ENCODE measurements at regions not wholly inside any gene's neighbourhood (a gene's known extent, or its start where the extent isn't known, plus 50 kb on each side); places are given as distances from the start of the nearest gene placed in this dataset.

DNA sequence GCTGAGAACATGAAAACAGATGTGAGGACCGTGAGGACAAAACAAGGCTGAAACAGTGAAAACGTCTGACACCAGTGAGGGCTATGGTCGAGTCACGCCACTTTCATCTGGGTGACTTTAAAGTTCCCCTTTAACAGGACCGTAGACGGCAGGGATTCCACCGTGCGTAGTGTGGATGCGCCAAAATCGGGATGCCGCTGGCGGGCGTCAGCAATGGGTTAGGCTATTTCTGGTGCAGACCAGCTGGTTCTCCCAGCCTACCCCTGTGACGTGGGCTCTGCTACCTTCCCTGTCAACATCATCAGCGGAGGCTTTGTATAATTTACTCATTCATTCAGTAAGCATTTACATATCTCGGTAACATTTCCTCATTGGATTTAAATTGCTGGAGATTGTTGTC is 246.6 kb upstream of the AJAP1 start:
- no peaks in the 10 kb centered on the region for H3K4me1 ChIP-seq
- no peak overlapping the region for H3K4me2 ChIP-seq (ENCODE audit: low read length)
- H3K9ac ChIP-seq = no peak overlapping the region
- TF ChIP-seq, protein P1, sequence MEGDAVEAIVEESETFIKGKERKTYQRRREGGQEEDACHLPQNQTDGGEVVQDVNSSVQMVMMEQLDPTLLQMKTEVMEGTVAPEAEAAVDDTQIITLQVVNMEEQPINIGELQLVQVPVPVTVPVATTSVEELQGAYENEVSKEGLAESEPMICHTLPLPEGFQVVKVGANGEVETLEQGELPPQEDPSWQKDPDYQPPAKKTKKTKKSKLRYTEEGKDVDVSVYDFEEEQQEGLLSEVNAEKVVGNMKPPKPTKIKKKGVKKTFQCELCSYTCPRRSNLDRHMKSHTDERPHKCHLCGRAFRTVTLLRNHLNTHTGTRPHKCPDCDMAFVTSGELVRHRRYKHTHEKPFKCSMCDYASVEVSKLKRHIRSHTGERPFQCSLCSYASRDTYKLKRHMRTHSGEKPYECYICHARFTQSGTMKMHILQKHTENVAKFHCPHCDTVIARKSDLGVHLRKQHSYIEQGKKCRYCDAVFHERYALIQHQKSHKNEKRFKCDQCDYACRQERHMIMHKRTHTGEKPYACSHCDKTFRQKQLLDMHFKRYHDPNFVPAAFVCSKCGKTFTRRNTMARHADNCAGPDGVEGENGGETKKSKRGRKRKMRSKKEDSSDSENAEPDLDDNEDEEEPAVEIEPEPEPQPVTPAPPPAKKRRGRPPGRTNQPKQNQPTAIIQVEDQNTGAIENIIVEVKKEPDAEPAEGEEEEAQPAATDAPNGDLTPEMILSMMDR (IDR thresholded peaks at IDR 0.05) = no peak
- no peaks in the 10 kb centered on the region for H3K79me2 ChIP-seq
- no peaks in the 10 kb centered on the region for H3K36me3 ChIP-seq (ENCODE audit: control insufficient read depth, insufficient read depth, low read length)
- no peak overlapping the region for H2AFZ ChIP-seq
- no peaks in the 10 kb centered on the region for H3K9me3 ChIP-seq (ENCODE audit: control insufficient read depth, low read length)
- no peak overlapping the region for H3K27ac ChIP-seq
- H3K27me3 ChIP-seq (ENCODE audit: control insufficient read depth, insufficient read depth, low read length) = no peaks in the 10 kb centered on the region
- H3K4me3 ChIP-seq (ENCODE audit: low read depth, low read length) = no peak overlapping the region

DNA sequence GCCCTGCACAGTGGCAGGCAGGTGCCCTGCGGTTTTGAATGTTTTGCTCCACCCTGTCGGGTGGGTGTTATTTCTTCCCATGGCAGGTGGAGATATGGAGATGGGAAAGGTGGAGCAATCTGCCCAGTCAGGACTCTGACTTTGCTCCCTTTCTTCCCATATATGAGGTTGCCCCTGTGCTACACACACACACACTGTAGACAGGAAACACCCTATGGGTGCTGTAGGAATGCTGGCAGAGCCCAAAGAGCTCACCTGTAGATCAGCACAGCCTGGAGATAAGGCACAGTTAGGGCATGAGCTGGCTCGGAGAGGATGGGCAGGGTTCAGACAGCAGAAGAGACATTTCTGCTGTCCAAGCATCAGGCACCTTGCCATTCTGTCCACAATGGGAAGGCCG is 246.0 kb upstream of the AJAP1 start:
- TF ChIP-seq, protein P1 (IDR thresholded peaks at IDR 0.05) = no peak
- Histone ChIP-seq H3K4me1 (no peaks in the 10 kb centered on the region), H2AFZ (no peak overlapping the region), H3K79me2 (no peaks in the 10 kb centered on the region), H3K4me2 (ENCODE audit: low read length) (no peak overlapping the region), H3K9me3 (ENCODE audit: control insufficient read depth, low read length) (no peaks in the 10 kb centered on the region), H3K27ac (no peak overlapping the region), H3K4me3 (ENCODE audit: low read depth, low read length) (no peak overlapping the region), H3K36me3 (ENCODE audit: control insufficient read depth, insufficient read depth, low read length) (no peaks in the 10 kb centered on the region), H3K9ac (no peak overlapping the region), H3K27me3 (ENCODE audit: control insufficient read depth, insufficient read depth, low read length) (no peaks in the 10 kb centered on the region)

DNA sequence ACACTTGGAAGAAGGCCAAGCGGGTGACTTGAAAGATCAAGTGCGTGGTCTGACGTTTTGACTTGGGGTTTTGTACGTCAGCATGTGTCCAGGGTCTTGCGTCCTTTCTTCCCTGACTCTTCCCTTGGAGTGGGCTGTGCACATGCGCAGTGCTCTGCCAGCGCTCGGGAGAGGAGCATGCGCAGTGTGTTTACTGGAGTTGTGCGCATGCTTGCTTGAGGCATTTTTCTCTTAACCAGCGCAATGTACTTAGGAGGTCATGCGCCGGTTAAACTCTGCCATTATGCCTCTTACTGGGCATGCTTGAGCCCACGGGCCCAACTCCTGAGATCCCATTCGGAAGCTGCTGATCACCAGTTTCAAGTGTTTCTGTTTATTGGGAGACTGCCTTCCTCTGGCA is 242.5 kb upstream of the AJAP1 start:
- H3K9me3 ChIP-seq (ENCODE audit: control insufficient read depth, low read length) = no peaks in the 10 kb centered on the region
- no peak overlapping the region for H3K27ac ChIP-seq
- H2AFZ ChIP-seq = no peak overlapping the region
- no peak overlapping the region for H3K4me3 ChIP-seq (ENCODE audit: low read depth, low read length)
- TF ChIP-seq, protein P1 (IDR thresholded peaks at IDR 0.05) = no peak
- H3K36me3 ChIP-seq (ENCODE audit: control insufficient read depth, insufficient read depth, low read length) = no peaks in the 10 kb centered on the region
- no peaks in the 10 kb centered on the region for H3K27me3 ChIP-seq (ENCODE audit: control insufficient read depth, insufficient read depth, low read length)
- no peaks in the 10 kb centered on the region for H3K4me1 ChIP-seq
- H3K79me2 ChIP-seq = no peaks in the 10 kb centered on the region
- H3K9ac ChIP-seq = no peak overlapping the region
- H3K4me2 ChIP-seq (ENCODE audit: low read length) = no peak overlapping the region

- TF ChIP-seq, protein P1 (IDR thresholded peaks at IDR 0.05) = no peak
- Histone ChIP-seq H3K36me3 (ENCODE audit: control insufficient read depth, insufficient read depth, low read length) (no peaks in the 10 kb centered on the region), H3K27ac (no peak overlapping the region)
These were observed 238.9 kb upstream of the AJAP1 start for GRCh38 chr1:4415476-4415875.

DNA sequence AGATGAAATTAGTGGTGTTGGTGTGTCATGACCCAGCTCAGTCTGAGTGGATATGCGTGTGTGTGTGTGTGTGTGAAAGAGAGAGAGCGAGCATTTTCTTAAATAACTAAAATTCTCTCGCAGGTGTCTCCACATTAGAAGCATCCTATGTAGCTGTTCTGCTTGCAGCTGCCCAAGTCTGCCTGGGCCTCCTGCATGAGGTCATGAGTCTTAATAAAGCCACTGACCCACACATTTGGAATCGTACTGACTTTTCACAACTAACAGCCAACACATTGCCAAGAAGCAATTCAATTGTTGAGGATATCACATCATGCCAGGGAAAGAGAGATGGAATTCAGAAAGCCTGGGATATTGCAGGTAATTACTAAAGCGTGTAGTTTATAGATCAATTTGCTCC is 238.2 kb upstream of the AJAP1 start:
- no peaks in the 10 kb centered on the region for H3K79me2 ChIP-seq
- no peaks in the 10 kb centered on the region for H3K9me3 ChIP-seq (ENCODE audit: control insufficient read depth, low read length)
- H3K27me3 ChIP-seq (ENCODE audit: control insufficient read depth, insufficient read depth, low read length) = no peaks in the 10 kb centered on the region
- no peaks in the 10 kb centered on the region for H3K4me1 ChIP-seq
- TF ChIP-seq, protein P1 (IDR thresholded peaks at IDR 0.05) = no peak
- H3K36me3 ChIP-seq (ENCODE audit: control insufficient read depth, insufficient read depth, low read length) = no peaks in the 10 kb centered on the region
- H3K27ac ChIP-seq = no peak overlapping the region
- H2AFZ ChIP-seq = no peak overlapping the region
- H3K9ac ChIP-seq = no peak overlapping the region
- no peak overlapping the region for H3K4me3 ChIP-seq (ENCODE audit: low read depth, low read length)
- H3K4me2 ChIP-seq (ENCODE audit: low read length) = no peak overlapping the region

More at GRCh38 chr1:4415476-4415875, 238.9 kb upstream of the AJAP1 start:
- no peak overlapping the region for H3K4me3 ChIP-seq (ENCODE audit: low read depth, low read length)
- no peaks in the 10 kb centered on the region for H3K9me3 ChIP-seq (ENCODE audit: control insufficient read depth, low read length)
- H3K4me1 ChIP-seq = no peaks in the 10 kb centered on the region
- no peak overlapping the region for H2AFZ ChIP-seq
- no peak overlapping the region for H3K9ac ChIP-seq
- no peaks in the 10 kb centered on the region for H3K27me3 ChIP-seq (ENCODE audit: control insufficient read depth, insufficient read depth, low read length)
- no peak overlapping the region for H3K4me2 ChIP-seq (ENCODE audit: low read length)
- H3K79me2 ChIP-seq = no peaks in the 10 kb centered on the region

Data from parathyroid adenoma (tissue), 2 donors.